ENCODE measurements at regions not wholly inside any gene's neighbourhood (a gene's known extent, or its start where the extent isn't known, plus 50 kb on each side); places are given as distances from the start of the nearest gene placed in this dataset.

GRCh38 chr6:4486568-4487315 is 289.5 kb upstream of the CDYL start:
- TF ChIP-seq POLR2A (IDR thresholded peaks at IDR 0.05) (no peak), CTCF (IDR thresholded peaks at IDR 0.05) (no peak), POLR2AphosphoS5 (IDR thresholded peaks at IDR 0.05) (no peak)

Measured in breast epithelium (tissue), 3 donors.